OCI-LY7 (cell line): ENCODE measurements at regions not wholly inside any gene's neighbourhood (a gene's known extent, or its start where the extent isn't known, plus 50 kb on each side); places are given as distances from the start of the nearest gene placed in this dataset.

Experiments used
- BruUV-seq: library from RNA; stranded (reverse); fragments of 400-500 nt; replicated peaks from 2 replicates; lab custom pipeline; 2021; lab: Mats Ljungman, UMichigan
- CTCF ChIA-PET: fragments of 300-600 bp; sonication (Branson Sonifier 250); formaldehyde crosslinking; loops from one replicate; lab custom pipeline; 2022; ENCODE audit warnings: antibody characterized with exemption; ENCODE audit not compliant: unreplicated experiment; lab: Charles Lee
- POLR2A ChIA-PET: fragments of 300-600 bp; sonication (Branson Sonifier 250); formaldehyde crosslinking; loops from one replicate; lab custom pipeline; 2022; ENCODE audit warnings: antibody characterized with exemption; lab: Charles Lee
- DNase-seq: peaks from one replicate; pipeline ENCODE4 v3.0.0-alpha.2; 2015; ENCODE audit warnings: low spot score
- H2AFZ ChIP-seq: fragments of 200-600 bp; sonication (generic), shearing (Covaris generic); 2 replicates; pipeline ENCODE4 v1.6.1; 2014; ENCODE audit warnings: mild to moderate bottlenecking, antibody characterized with exemption, low read length, moderate library complexity
- H3K27ac ChIP-seq: fragments of 200-600 bp; sonication (generic); 2 replicates; pipeline ENCODE4 v1.5.1; 2014; ENCODE audit warnings: mixed run types, low read depth, mild to moderate bottlenecking, moderate library complexity, low read length, inconsistent platforms; ENCODE audit not compliant: poor library complexity, severe bottlenecking
- H3K36me3 ChIP-seq: fragments of 200-600 bp; sonication (generic); 2 replicates; pipeline ENCODE4 v1.6.1; 2014; ENCODE audit warnings: mild to moderate bottlenecking, antibody characterized with exemption, low read length, moderate library complexity, mixed read lengths; ENCODE audit not compliant: insufficient read depth
- H3K4me1 ChIP-seq: fragments of 200-600 bp; sonication (generic); 2 replicates; pipeline ENCODE4 v1.5.1; 2014; ENCODE audit warnings: mild to moderate bottlenecking, low read length; ENCODE audit not compliant: insufficient read depth, poor library complexity, severe bottlenecking
- H3K4me2 ChIP-seq: fragments of 200-600 bp; sonication (generic); 2 replicates; pipeline ENCODE4 v1.6.1; 2014; ENCODE audit warnings: mild to moderate bottlenecking, low read length
- H3K4me3 ChIP-seq: fragments of 200-600 bp; sonication (generic); 2 replicates; pipeline ENCODE4 v1.5.1; 2014; ENCODE audit warnings: mild to moderate bottlenecking, low read depth, low read length; ENCODE audit not compliant: poor library complexity, severe bottlenecking
- H3K79me2 ChIP-seq: fragments of 200-600 bp; sonication (generic); 2 replicates; pipeline ENCODE4 v1.6.1; 2016; ENCODE audit warnings: low read depth, mild to moderate bottlenecking, low read length, moderate library complexity, mixed read lengths; ENCODE audit not compliant: insufficient read depth
- H3K9me2 ChIP-seq: fragments of 200-600 bp; sonication (generic); 2 replicates; pipeline ENCODE4 v1.6.1; 2016; ENCODE audit warnings: mild to moderate bottlenecking, low read length, mixed read lengths; ENCODE audit not compliant: insufficient read depth
- H3K9me3 ChIP-seq: fragments of 200-600 bp; sonication (generic); 2 replicates; pipeline ENCODE4 v1.6.1; 2014; ENCODE audit warnings: mild to moderate bottlenecking, mixed run types, low read length, mixed read lengths
- H4K20me1 ChIP-seq: fragments of 200-600 bp; sonication (generic); 2 replicates; pipeline ENCODE4 v1.6.1; 2014; ENCODE audit warnings: mild to moderate bottlenecking, antibody characterized with exemption, low read length, moderate library complexity, mixed read lengths; ENCODE audit not compliant: insufficient read depth
- EZH2phosphoT487 ChIP-seq: fragments of 200-600 bp; sonication (generic); IDR thresholded peaks from 2 replicates; pipeline ENCODE4 v1.6.1; 2018; ENCODE audit warnings: low read depth, borderline replicate concordance, mild to moderate bottlenecking, mixed run types, antibody characterized with exemption, low read length, moderate library complexity, mixed read lengths
- intact Hi-C: fragments of 100-400 bp; cut with micrococcal nuclease; formaldehyde crosslinking; loops from one replicate; pipeline ENCODE4 v1.10.0; 2022; ENCODE audit not compliant: unreplicated experiment
- TF ChIP-seq, protein P1 (sequence below): fragments of 200-600 bp; sonication (generic); conservative IDR thresholded peaks from 2 replicates; pipeline ENCODE4 v1.5.1; 2014; ENCODE audit warnings: mild to moderate bottlenecking, antibody characterized with exemption, low read length, moderate library complexity, mixed read lengths

DNA sequence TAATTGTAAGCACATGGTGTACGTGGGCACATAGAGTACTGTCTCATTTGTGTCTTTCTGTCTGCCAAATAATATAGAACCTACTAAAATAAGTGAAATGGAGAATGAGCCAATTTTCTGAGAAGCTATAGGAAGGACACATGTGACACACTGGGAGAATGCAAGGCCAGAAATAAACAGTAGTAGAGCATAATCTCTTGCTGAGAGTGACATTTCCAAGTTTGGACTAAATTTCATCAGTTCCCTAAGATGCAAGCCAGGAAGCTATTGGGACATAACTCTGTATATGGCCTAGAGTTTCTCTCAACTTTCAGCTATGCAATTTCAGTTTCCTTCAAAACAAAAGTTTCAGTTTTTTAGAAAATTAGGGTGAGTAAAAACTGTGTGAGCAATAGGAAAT is 638.7 kb downstream of the PCDH18 start:
- ChIA-PET CTCF (no interaction called here), POLR2A (interaction anchor here (1.0 kb wide), 1 partner anchor 13 kb away, joined by 4 read pairs; no protein-coding TSS in a partner anchor)
- TF ChIP-seq, protein P1, sequence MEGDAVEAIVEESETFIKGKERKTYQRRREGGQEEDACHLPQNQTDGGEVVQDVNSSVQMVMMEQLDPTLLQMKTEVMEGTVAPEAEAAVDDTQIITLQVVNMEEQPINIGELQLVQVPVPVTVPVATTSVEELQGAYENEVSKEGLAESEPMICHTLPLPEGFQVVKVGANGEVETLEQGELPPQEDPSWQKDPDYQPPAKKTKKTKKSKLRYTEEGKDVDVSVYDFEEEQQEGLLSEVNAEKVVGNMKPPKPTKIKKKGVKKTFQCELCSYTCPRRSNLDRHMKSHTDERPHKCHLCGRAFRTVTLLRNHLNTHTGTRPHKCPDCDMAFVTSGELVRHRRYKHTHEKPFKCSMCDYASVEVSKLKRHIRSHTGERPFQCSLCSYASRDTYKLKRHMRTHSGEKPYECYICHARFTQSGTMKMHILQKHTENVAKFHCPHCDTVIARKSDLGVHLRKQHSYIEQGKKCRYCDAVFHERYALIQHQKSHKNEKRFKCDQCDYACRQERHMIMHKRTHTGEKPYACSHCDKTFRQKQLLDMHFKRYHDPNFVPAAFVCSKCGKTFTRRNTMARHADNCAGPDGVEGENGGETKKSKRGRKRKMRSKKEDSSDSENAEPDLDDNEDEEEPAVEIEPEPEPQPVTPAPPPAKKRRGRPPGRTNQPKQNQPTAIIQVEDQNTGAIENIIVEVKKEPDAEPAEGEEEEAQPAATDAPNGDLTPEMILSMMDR = no peak
- TF ChIP-seq EZH2phosphoT487 = no peak
- no peak overlapping the region for H2AFZ ChIP-seq
- no peaks in the 10 kb centered on the region for H3K36me3 ChIP-seq
- H3K9me3 ChIP-seq = no peaks in the 10 kb centered on the region
- intact Hi-C loops = no loop called here
- H3K79me2 ChIP-seq = no peaks in the 10 kb centered on the region
- H4K20me1 ChIP-seq = no peaks in the 10 kb centered on the region
- DNase-seq = no peak
- BruUV-seq = no TSS peak
- no peak overlapping the region for H3K27ac ChIP-seq
- no peak overlapping the region for H3K4me3 ChIP-seq
- no peak overlapping the region for H3K4me2 ChIP-seq
- no peaks in the 10 kb centered on the region for H3K9me2 ChIP-seq
- H3K4me1 ChIP-seq = no peaks in the 10 kb centered on the region

DNA sequence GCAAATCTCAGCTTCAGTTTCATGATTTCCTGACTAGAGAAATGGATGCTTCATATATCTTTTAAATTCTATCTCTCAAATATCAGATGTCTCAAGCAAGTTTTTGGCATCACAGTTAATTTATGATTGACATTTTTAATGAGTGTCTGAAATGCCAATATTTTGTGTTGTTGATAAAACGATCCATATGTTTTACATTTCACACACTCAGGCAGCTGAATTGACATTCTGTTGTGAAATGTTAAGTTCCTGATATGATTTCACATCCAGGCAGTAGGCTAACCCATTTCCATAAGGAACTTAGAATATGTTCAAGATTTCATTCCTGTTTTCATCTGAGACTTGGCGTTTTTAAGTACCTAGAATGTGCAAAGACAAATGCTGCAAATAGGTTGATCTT is 650.6 kb downstream of the PCDH18 start:
- Histone ChIP-seq H3K27ac (no peak overlapping the region), H3K4me2 (no peak overlapping the region), H3K36me3 (no peaks in the 10 kb centered on the region), H4K20me1 (no peaks in the 10 kb centered on the region), H3K4me1 (no peaks in the 10 kb centered on the region), H3K79me2 (no peaks in the 10 kb centered on the region), H3K9me3 (no peaks in the 10 kb centered on the region), H2AFZ (no peak overlapping the region), H3K4me3 (no peak overlapping the region), H3K9me2 (no peaks in the 10 kb centered on the region)
- intact Hi-C loops = no loop called here
- CTCF ChIA-PET = no interaction called here
- DNase-seq = no peak
- TF ChIP-seq, protein P1 = no peak
- TF ChIP-seq EZH2phosphoT487 = no peak
- no TSS peak for BruUV-seq
- POLR2A ChIA-PET = interaction anchor here (0.6 to 0.7 kb wide), 2 partner anchors 160 to 751 kb away, joined by 3 to 5 read pairs; no protein-coding TSS in a partner anchor

DNA sequence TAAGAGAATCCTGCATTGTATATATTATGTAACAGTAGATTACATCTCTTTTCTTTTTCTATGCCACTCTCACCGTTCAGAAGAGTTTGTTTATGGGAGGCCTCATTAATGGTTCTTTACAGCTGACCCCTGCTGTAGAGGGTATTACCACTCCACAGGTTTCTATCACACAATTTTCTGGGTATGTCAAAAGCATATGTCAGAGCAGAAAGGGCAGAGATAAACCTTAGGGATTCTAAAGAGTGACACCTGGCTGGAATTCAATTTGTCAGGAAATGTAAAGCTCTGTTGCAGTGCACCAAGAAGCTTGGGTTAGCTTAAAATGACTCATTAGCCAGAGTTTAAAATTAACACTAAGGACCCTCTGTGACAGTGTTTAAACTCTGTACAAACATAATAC is 658.7 kb downstream of the PCDH18 start:
- H3K27ac ChIP-seq = no peak overlapping the region
- ChIA-PET CTCF (no interaction called here), POLR2A (no interaction called here)
- H3K4me1 ChIP-seq = no peaks in the 10 kb centered on the region
- H3K4me3 ChIP-seq = no peak overlapping the region
- no peak overlapping the region for H3K4me2 ChIP-seq
- intact Hi-C loops = no loop called here
- H3K9me2 ChIP-seq = no peaks in the 10 kb centered on the region
- H2AFZ ChIP-seq = no peak overlapping the region
- H3K79me2 ChIP-seq = no peaks in the 10 kb centered on the region
- no peaks in the 10 kb centered on the region for H3K9me3 ChIP-seq
- no TSS peak for BruUV-seq
- no peaks in the 10 kb centered on the region for H3K36me3 ChIP-seq
- no peaks in the 10 kb centered on the region for H4K20me1 ChIP-seq
- TF ChIP-seq EZH2phosphoT487 = no peak
- TF ChIP-seq, protein P1 = no peak
- DNase-seq = no peak
